ENCODE measurements at regions not wholly inside any gene's neighbourhood (a gene's known extent, or its start where the extent isn't known, plus 50 kb on each side); places are given as distances from the start of the nearest gene placed in this dataset.

DNA sequence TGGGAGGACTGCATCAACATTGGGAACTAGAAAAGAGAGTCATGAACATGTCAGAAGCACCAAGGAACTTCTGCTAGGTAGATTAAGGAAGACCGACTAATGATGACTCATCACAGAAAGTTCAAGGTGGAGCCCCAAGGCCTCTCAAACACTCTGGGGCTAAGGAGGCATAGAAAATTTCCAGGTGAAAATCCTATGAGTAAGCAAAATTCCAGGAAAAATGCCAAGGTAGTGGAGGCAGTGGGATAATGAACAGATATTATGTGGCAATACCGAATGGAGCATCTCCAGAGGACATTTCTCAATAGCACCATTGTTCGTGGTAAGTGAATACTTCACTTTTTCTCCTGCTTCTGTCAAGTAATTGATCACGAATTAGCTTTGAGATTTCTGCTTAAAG, 336.5 kb downstream of the MZT1 start:
- TF ChIP-seq, protein P1, sequence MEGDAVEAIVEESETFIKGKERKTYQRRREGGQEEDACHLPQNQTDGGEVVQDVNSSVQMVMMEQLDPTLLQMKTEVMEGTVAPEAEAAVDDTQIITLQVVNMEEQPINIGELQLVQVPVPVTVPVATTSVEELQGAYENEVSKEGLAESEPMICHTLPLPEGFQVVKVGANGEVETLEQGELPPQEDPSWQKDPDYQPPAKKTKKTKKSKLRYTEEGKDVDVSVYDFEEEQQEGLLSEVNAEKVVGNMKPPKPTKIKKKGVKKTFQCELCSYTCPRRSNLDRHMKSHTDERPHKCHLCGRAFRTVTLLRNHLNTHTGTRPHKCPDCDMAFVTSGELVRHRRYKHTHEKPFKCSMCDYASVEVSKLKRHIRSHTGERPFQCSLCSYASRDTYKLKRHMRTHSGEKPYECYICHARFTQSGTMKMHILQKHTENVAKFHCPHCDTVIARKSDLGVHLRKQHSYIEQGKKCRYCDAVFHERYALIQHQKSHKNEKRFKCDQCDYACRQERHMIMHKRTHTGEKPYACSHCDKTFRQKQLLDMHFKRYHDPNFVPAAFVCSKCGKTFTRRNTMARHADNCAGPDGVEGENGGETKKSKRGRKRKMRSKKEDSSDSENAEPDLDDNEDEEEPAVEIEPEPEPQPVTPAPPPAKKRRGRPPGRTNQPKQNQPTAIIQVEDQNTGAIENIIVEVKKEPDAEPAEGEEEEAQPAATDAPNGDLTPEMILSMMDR (IDR thresholded peaks at IDR 0.05; ENCODE audit: low read depth, low read length), result no peak
- TF ChIP-seq POLR2A (IDR thresholded peaks at IDR 0.05; ENCODE audit: extremely low read depth, insufficient read length) (no peak), MYC (IDR thresholded peaks at IDR 0.05; ENCODE audit: low read depth, low read length) (no peak)
